HCT116 (cell line): ENCODE measurements at regions not wholly inside any gene's neighbourhood (a gene's known extent, or its start where the extent isn't known, plus 50 kb on each side); places are given as distances from the start of the nearest gene placed in this dataset.

Experiments
- CTCF ChIP-seq, 3 experiments: fragments of 200-600 bp in 1 of 3; sonication (generic) in 1 of 3; IDR thresholded peaks in 2 of 3; conservative IDR thresholded peaks in 1 of 3; 2 replicates each; pipeline ENCODE4 v1.5.1; 2012 to 2017; ENCODE audit warnings: low read depth in 2 of 3, low read length in 2 of 3, antibody characterized with exemption in 1 of 3, borderline replicate concordance in 1 of 3, control low read depth in 1 of 3, mild to moderate bottlenecking in 1 of 3, mixed read lengths in 1 of 3, mixed run types in 1 of 3, moderate library complexity in 1 of 3; ENCODE audit not compliant: insufficient read depth in 1 of 3
- RAD21 ChIP-seq: IDR thresholded peaks from 2 replicates; pipeline ENCODE4 v1.6.1; 2012; ENCODE audit warnings: low read depth, mild to moderate bottlenecking

GRCh38 chr18:76113101-76113500, 381.9 kb downstream of the ZNF516 start:
- TF ChIP-seq CTCF (IDR thresholded peaks at IDR 0.05 in 2 of 3, conservative IDR thresholded peaks at IDR 0.05 in 1 of 3; ENCODE audit: borderline replicate concordance in 1 of 3, insufficient read depth in 1 of 3, low read depth in 2 of 3, low read length in 2 of 3) (no peak), RAD21 (no peak)
